ENCODE measurements at regions not wholly inside any gene's neighbourhood (a gene's known extent, or its start where the extent isn't known, plus 50 kb on each side); places are given as distances from the start of the nearest gene placed in this dataset.

GRCh38 chr10:111926286-111926685, 257.3 kb downstream of the GPAM start:
- Histone ChIP-seq H3K9me3 (ENCODE audit: control insufficient read depth in 2 of 2, low read length in 2 of 2) (no peaks in the 10 kb centered on the region), H3K36me3 (ENCODE audit: control insufficient read depth, insufficient read depth, low read length) (no peaks in the 10 kb centered on the region), H3K27ac (ENCODE audit: insufficient read depth, low read length, poor library complexity, severe bottlenecking) (no peak overlapping the region), H3K4me3 (ENCODE audit: low read depth, low read length) (no peak overlapping the region), H3K4me1 (ENCODE audit: control insufficient read depth, insufficient read depth, low read length, poor library complexity, severe bottlenecking) (no peaks in the 10 kb centered on the region), H3K27me3 (ENCODE audit: control insufficient read depth, insufficient read depth, low read length) (no peaks in the 10 kb centered on the region)
- Mint-ChIP-seq H3K4me1 (no peaks in the 10 kb centered on the region), H3K4me3 (no peak overlapping the region), H3K27me3 (peaks cover 4% of the 10 kb centered on the region), H3K9me3 (peaks cover 0 to 4% (median 0%) of the 10 kb centered on the region in 7 donors), H3K36me3 (no peaks in the 10 kb centered on the region), H3K27ac (no peak overlapping the region)
- ATAC-seq (ENCODE audit: low read depth in 2 of 2) (no peak), DNase-seq (no peak)

GRCh38 chr10:111933937-111934336, 249.6 kb downstream of the GPAM start:
- Histone ChIP-seq H3K4me3 (ENCODE audit: low read depth, low read length) (no peak overlapping the region), H3K27ac (ENCODE audit: insufficient read depth, low read length, poor library complexity, severe bottlenecking) (no peak overlapping the region), H3K27me3 (ENCODE audit: control insufficient read depth, insufficient read depth, low read length) (no peaks in the 10 kb centered on the region), H3K4me1 (ENCODE audit: control insufficient read depth, insufficient read depth, low read length, poor library complexity, severe bottlenecking) (no peaks in the 10 kb centered on the region), H3K9me3 (ENCODE audit: control insufficient read depth in 2 of 2, low read length in 2 of 2) (no peaks in the 10 kb centered on the region), H3K36me3 (ENCODE audit: control insufficient read depth, insufficient read depth, low read length) (no peaks in the 10 kb centered on the region)
- no peaks in the 10 kb centered on the region for H3K9me3 Mint-ChIP-seq
- no peak overlapping the region for H3K4me3 Mint-ChIP-seq
- H3K27ac Mint-ChIP-seq: peak overlapping the region in 1 of 3 donors; percentile 32
- H3K27me3 Mint-ChIP-seq: no peaks in the 10 kb centered on the region
- no peak for ATAC-seq (ENCODE audit: low read depth in 2 of 2)
- no peaks in the 10 kb centered on the region for H3K36me3 Mint-ChIP-seq
- H3K4me1 Mint-ChIP-seq: no peaks in the 10 kb centered on the region
- DNase-seq: no peak

- Mint-ChIP-seq H3K27ac (no peak overlapping the region), H3K9me3 (no peaks in the 10 kb centered on the region), H3K36me3 (no peaks in the 10 kb centered on the region), H3K27me3 (no peaks in the 10 kb centered on the region), H3K4me1 (no peaks in the 10 kb centered on the region), H3K4me3 (no peak overlapping the region)
- H3K27ac ChIP-seq (ENCODE audit: insufficient read depth, low read length, poor library complexity, severe bottlenecking): no peak overlapping the region
- ATAC-seq (ENCODE audit: low read depth in 2 of 2) (no peak), DNase-seq (no peak)
- no peaks in the 10 kb centered on the region for H3K36me3 ChIP-seq (ENCODE audit: control insufficient read depth, insufficient read depth, low read length)
- H3K27me3 ChIP-seq (ENCODE audit: control insufficient read depth, insufficient read depth, low read length): no peaks in the 10 kb centered on the region
- no peaks in the 10 kb centered on the region for H3K9me3 ChIP-seq (ENCODE audit: control insufficient read depth in 2 of 2, low read length in 2 of 2)
- no peak overlapping the region for H3K4me3 ChIP-seq (ENCODE audit: low read depth, low read length)
- no peaks in the 10 kb centered on the region for H3K4me1 ChIP-seq (ENCODE audit: control insufficient read depth, insufficient read depth, low read length, poor library complexity, severe bottlenecking)
Observed at GRCh38 chr10:111934931-111935330, 248.6 kb downstream of the GPAM start.

GRCh38 chr10:111936143-111936542, 247.4 kb downstream of the GPAM start:
- H3K4me3 Mint-ChIP-seq: no peak overlapping the region
- Histone ChIP-seq H3K27ac (ENCODE audit: insufficient read depth, low read length, poor library complexity, severe bottlenecking) (no peak overlapping the region), H3K9me3 (ENCODE audit: control insufficient read depth in 2 of 2, low read length in 2 of 2) (no peaks in the 10 kb centered on the region), H3K4me1 (ENCODE audit: control insufficient read depth, insufficient read depth, low read length, poor library complexity, severe bottlenecking) (no peaks in the 10 kb centered on the region), H3K4me3 (ENCODE audit: low read depth, low read length) (no peak overlapping the region), H3K27me3 (ENCODE audit: control insufficient read depth, insufficient read depth, low read length) (no peaks in the 10 kb centered on the region), H3K36me3 (ENCODE audit: control insufficient read depth, insufficient read depth, low read length) (no peaks in the 10 kb centered on the region)
- no peaks in the 10 kb centered on the region for H3K9me3 Mint-ChIP-seq
- no peaks in the 10 kb centered on the region for H3K27me3 Mint-ChIP-seq
- no peak for ATAC-seq (ENCODE audit: low read depth in 2 of 2)
- no peaks in the 10 kb centered on the region for H3K36me3 Mint-ChIP-seq
- no peaks in the 10 kb centered on the region for H3K4me1 Mint-ChIP-seq
- no peak overlapping the region for H3K27ac Mint-ChIP-seq
- DNase-seq: no peak

- Mint-ChIP-seq H3K27me3 (no peaks in the 10 kb centered on the region), H3K27ac (no peak overlapping the region), H3K36me3 (no peaks in the 10 kb centered on the region), H3K4me1 (no peaks in the 10 kb centered on the region), H3K4me3 (no peak overlapping the region), H3K9me3 (peaks cover 0 to 11% (median 3%) of the 10 kb centered on the region in 7 donors)
- H3K4me3 ChIP-seq (ENCODE audit: low read depth, low read length): no peak overlapping the region
- H3K4me1 ChIP-seq (ENCODE audit: control insufficient read depth, insufficient read depth, low read length, poor library complexity, severe bottlenecking): no peaks in the 10 kb centered on the region
- ATAC-seq (ENCODE audit: low read depth in 2 of 2) (no peak), DNase-seq (no peak)
- H3K9me3 ChIP-seq (ENCODE audit: control insufficient read depth in 2 of 2, low read length in 2 of 2): peaks cover 0 to 3% of the 10 kb centered on the region in 2 experiments
- H3K27me3 ChIP-seq (ENCODE audit: control insufficient read depth, insufficient read depth, low read length): no peaks in the 10 kb centered on the region
- no peaks in the 10 kb centered on the region for H3K36me3 ChIP-seq (ENCODE audit: control insufficient read depth, insufficient read depth, low read length)
- no peak overlapping the region for H3K27ac ChIP-seq (ENCODE audit: insufficient read depth, low read length, poor library complexity, severe bottlenecking)
Observed at GRCh38 chr10:111944331-111944730, 239.2 kb downstream of the GPAM start.

GRCh38 chr10:111953949-111954348, 229.6 kb downstream of the GPAM start:
- H3K4me3 ChIP-seq (ENCODE audit: low read depth, low read length): no peak overlapping the region
- ATAC-seq (ENCODE audit: low read depth in 2 of 2) (no peak), DNase-seq (no peak)
- no peaks in the 10 kb centered on the region for H3K4me1 ChIP-seq (ENCODE audit: control insufficient read depth, insufficient read depth, low read length, poor library complexity, severe bottlenecking)
- no peaks in the 10 kb centered on the region for H3K4me1 Mint-ChIP-seq
- H3K27ac Mint-ChIP-seq: no peak overlapping the region
- H3K4me3 Mint-ChIP-seq: no peak overlapping the region
- H3K36me3 ChIP-seq (ENCODE audit: control insufficient read depth, insufficient read depth, low read length): no peaks in the 10 kb centered on the region
- H3K27ac ChIP-seq (ENCODE audit: insufficient read depth, low read length, poor library complexity, severe bottlenecking): no peak overlapping the region
- H3K27me3 ChIP-seq (ENCODE audit: control insufficient read depth, insufficient read depth, low read length): no peaks in the 10 kb centered on the region
- no peaks in the 10 kb centered on the region for H3K36me3 Mint-ChIP-seq
- no peaks in the 10 kb centered on the region for H3K9me3 ChIP-seq (ENCODE audit: control insufficient read depth in 2 of 2, low read length in 2 of 2)
- no peaks in the 10 kb centered on the region for H3K27me3 Mint-ChIP-seq
- peaks cover 0 to 18% (median 1%) of the 10 kb centered on the region in 7 donors for H3K9me3 Mint-ChIP-seq

GRCh38 chr10:111954386-111954785, 229.2 kb downstream of the GPAM start:
- DNase-seq: no peak
- ATAC-seq (ENCODE audit: low read depth in 2 of 2): no peak
- H3K9me3 ChIP-seq (ENCODE audit: control insufficient read depth in 2 of 2, low read length in 2 of 2): no peaks in the 10 kb centered on the region
- no peaks in the 10 kb centered on the region for H3K27me3 Mint-ChIP-seq
- H3K4me1 ChIP-seq (ENCODE audit: control insufficient read depth, insufficient read depth, low read length, poor library complexity, severe bottlenecking): no peaks in the 10 kb centered on the region
- H3K9me3 Mint-ChIP-seq: peaks cover 0 to 18% (median 1%) of the 10 kb centered on the region in 7 donors
- H3K27ac ChIP-seq (ENCODE audit: insufficient read depth, low read length, poor library complexity, severe bottlenecking): no peak overlapping the region
- no peaks in the 10 kb centered on the region for H3K27me3 ChIP-seq (ENCODE audit: control insufficient read depth, insufficient read depth, low read length)
- H3K36me3 Mint-ChIP-seq: no peaks in the 10 kb centered on the region
- H3K4me3 ChIP-seq (ENCODE audit: low read depth, low read length): no peak overlapping the region
- no peaks in the 10 kb centered on the region for H3K4me1 Mint-ChIP-seq
- no peaks in the 10 kb centered on the region for H3K36me3 ChIP-seq (ENCODE audit: control insufficient read depth, insufficient read depth, low read length)
- H3K4me3 Mint-ChIP-seq: no peak overlapping the region
- H3K27ac Mint-ChIP-seq: no peak overlapping the region

- H3K4me3 Mint-ChIP-seq: no peak overlapping the region
Observed at GRCh38 chr10:111956841-111957240, 226.7 kb downstream of the GPAM start.

More at GRCh38 chr10:111956841-111957240, 226.7 kb downstream of the GPAM start:
- Mint-ChIP-seq H3K27ac (no peak overlapping the region), H3K36me3 (no peaks in the 10 kb centered on the region), H3K4me1 (no peaks in the 10 kb centered on the region), H3K27me3 (no peaks in the 10 kb centered on the region), H3K9me3 (peaks cover 0 to 18% (median 3%) of the 10 kb centered on the region in 7 donors)
- Histone ChIP-seq H3K4me1 (ENCODE audit: control insufficient read depth, insufficient read depth, low read length, poor library complexity, severe bottlenecking) (no peaks in the 10 kb centered on the region), H3K27me3 (ENCODE audit: control insufficient read depth, insufficient read depth, low read length) (no peaks in the 10 kb centered on the region), H3K4me3 (ENCODE audit: low read depth, low read length) (no peak overlapping the region), H3K36me3 (ENCODE audit: control insufficient read depth, insufficient read depth, low read length) (no peaks in the 10 kb centered on the region), H3K9me3 (ENCODE audit: control insufficient read depth in 2 of 2, low read length in 2 of 2) (no peaks in the 10 kb centered on the region), H3K27ac (ENCODE audit: insufficient read depth, low read length, poor library complexity, severe bottlenecking) (no peak overlapping the region)
- ATAC-seq (ENCODE audit: low read depth in 2 of 2) (no peak), DNase-seq (no peak)
